Effector memory CD4-positive, alpha-beta T cell (primary cell): ENCODE measurements at regions not wholly inside any gene's neighbourhood (a gene's known extent, or its start where the extent isn't known, plus 50 kb on each side); places are given as distances from the start of the nearest gene placed in this dataset.

ENCODE experiments used
- DNase-seq, 3 donors: peaks; one replicate each; pipeline ENCODE4 v3.0.0-alpha.2; 2020
- H3K27ac ChIP-seq: 2 replicates; pipeline ENCODE4 v1.7.0; 2013; ENCODE audit warnings: mild to moderate bottlenecking, low read length, moderate library complexity; ENCODE audit not compliant: insufficient read depth, poor library complexity, severe bottlenecking
- H3K27me3 ChIP-seq: replicated peaks from 2 replicates; pipeline ENCODE4 v1.7.0; 2013; ENCODE audit warnings: mild to moderate bottlenecking, low read length; ENCODE audit not compliant: insufficient read depth, control insufficient read depth, poor library complexity, severe bottlenecking
- H3K36me3 ChIP-seq: 2 replicates; pipeline ENCODE4 v1.7.0; 2013; ENCODE audit warnings: mild to moderate bottlenecking, low read length, moderate library complexity; ENCODE audit not compliant: control insufficient read depth, insufficient read depth
- H3K4me1 ChIP-seq: 2 replicates; pipeline ENCODE4 v1.7.0; 2013; ENCODE audit warnings: low read length, mild to moderate bottlenecking; ENCODE audit not compliant: control insufficient read depth, insufficient read depth, poor library complexity, severe bottlenecking
- H3K4me3 ChIP-seq: 2 replicates; pipeline ENCODE4 v1.7.0; 2013; ENCODE audit warnings: low read length, low read depth, mild to moderate bottlenecking; ENCODE audit not compliant: insufficient read depth, poor library complexity, severe bottlenecking
- H3K9me3 ChIP-seq: 2 replicates; pipeline ENCODE4 v1.7.0; 2013; ENCODE audit warnings: mild to moderate bottlenecking, low read length, moderate library complexity; ENCODE audit not compliant: control insufficient read depth

DNA sequence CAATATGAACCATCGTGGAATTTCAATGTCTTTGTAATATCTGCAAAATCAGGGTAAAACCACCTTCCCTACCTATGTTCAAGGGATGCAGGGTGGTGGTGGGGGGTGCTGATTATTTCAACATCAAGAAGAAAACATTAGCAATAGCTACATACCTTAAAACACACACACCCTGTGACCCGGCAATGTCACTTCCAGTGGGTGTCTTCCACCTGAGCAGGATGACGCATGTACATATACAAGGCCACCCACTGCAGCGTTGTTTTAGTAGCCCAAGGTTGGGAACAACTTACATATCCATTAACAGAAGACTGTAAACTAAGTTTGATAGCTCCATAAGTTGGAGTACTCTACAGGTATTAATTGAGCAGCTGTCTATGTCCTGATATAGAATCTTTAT is 62.6 kb upstream of the SIRPG start:
- no peak for DNase-seq
- no peaks in the 10 kb centered on the region for H3K9me3 ChIP-seq
- H3K27ac ChIP-seq = no peak overlapping the region
- no peak overlapping the region for H3K4me3 ChIP-seq
- no peaks in the 10 kb centered on the region for H3K27me3 ChIP-seq
- no peaks in the 10 kb centered on the region for H3K36me3 ChIP-seq
- no peaks in the 10 kb centered on the region for H3K4me1 ChIP-seq

DNA sequence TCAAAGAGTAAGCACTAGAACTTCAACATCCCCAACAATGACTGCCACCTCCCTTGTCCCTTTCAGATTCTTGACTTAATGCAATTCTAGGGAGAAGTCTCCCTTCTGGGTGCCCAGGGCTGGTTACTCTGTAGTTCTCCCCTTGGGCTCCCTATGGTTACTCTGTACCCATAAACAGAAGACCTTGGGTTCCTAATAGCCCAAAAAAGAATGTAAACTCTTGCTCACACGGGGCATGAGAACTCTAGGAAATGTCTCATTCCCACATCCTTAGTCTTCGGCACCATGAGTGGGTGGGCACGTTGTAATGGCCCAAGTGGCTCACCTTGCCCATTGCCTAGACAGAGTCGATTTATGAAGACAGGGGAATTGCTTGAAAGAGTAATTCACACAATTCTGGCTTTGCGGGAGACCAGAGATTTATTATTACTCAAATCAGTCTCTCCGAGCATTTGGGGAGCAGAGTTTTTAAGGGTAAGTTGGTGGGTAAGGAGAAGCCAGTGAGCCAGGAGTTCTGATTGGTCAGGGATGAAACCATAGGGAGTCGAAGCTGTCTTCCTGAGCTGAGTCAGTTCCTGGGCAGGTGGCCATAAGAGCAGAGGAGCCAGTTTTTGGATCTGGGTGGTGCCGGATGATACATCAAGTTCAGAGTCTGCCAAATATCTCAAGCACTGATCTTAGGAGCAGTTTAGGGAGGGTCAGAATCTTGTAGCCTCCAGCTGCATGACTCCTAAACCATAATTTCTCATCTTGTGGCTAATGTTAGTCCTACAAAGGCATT is 61.2 kb upstream of the SIRPG start:
- H3K36me3 ChIP-seq = no peaks in the 10 kb centered on the region
- no peaks in the 10 kb centered on the region for H3K27me3 ChIP-seq
- no peaks in the 10 kb centered on the region for H3K4me1 ChIP-seq
- H3K4me3 ChIP-seq = no peak overlapping the region
- no peak overlapping the region for H3K27ac ChIP-seq
- H3K9me3 ChIP-seq = no peaks in the 10 kb centered on the region
- no peak for DNase-seq

DNA sequence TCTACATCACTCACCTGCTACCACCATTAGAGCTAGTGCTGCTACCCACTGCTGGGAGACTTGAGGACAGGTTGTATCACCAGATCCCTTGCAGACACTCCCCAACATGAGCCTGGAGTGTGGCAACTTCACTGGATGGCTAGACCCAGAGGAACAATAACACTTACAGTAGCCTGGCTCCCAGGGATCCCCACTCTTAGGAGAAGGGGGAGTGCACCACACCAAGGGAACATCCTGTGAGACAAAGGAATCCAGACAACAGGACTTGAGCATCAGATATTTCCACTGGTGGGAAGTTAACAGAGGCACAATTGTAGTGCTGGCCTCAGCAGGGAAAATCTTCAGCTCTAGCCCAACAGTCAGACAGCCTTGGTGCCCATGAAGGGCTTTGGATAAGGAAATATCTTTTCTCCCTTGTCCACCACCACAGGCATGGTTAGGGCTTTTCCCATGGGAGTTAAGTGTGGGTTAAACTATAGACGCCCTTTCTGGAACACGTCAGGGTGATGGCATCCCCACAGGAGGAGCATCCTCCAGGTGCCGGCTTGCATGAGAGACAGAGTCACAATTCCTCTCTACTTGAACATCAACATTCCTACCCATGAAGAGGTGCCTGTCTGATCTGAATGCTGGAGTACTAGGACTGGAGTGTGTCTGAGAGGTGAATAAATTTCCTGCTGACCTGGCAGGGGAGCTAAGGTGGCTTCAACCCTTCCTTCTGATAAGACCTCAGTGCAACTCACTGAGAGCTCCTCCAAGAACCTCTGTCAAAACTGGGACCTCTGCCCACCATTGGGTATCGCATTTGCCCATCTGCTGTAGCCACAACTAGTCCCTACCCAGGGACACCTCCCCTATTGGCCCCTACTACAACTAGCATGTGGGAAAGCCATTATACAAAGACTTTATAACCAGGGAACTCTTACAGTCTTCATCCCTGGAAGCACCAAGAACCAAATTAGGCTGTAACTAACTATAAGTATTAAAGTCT is 55.4 kb upstream of the SIRPG start:
- DNase-seq = no peak
- Histone ChIP-seq H3K27ac (no peak overlapping the region), H3K27me3 (no peaks in the 10 kb centered on the region)

DNA sequence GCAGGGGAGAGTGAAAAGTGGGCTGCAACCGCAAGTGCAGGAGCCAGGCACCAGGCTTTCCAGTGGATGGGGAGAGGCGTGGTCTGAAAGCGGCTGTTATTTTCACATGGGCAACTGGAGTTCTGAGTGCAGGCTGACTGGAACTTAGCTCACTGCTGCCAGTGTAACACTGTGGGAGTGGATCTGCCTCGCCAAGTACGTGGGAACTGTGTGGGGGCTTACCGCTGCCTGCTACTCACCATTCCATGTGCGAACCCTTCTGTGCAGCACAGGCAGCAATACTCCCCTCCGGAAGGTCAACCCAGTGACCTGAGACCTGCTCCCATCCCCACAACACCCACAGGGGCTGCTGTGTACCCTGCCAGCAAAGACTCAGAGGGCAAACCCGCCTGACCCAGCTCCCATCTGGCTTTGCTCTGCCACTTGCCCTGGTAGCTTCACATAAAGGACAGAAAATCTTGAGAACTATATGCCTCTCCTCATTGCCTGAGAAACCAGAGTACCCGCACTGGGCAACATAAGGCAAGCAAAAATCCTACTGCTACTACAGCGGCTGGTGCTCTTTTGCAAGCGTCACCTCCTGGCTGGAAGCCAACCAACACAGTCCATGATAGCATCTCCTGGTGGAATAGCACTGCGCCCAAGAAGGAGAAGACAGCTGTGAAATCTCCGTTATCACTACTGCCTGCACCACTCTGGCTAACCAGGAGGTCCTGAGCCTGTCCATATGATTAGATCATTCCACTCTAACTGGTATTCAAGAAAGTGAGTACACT is 54.4 kb upstream of the SIRPG start:
- no peak overlapping the region for H3K27ac ChIP-seq
- H3K9me3 ChIP-seq = no peaks in the 10 kb centered on the region
- DNase-seq = no peak
- no peak overlapping the region for H3K4me3 ChIP-seq
- no peaks in the 10 kb centered on the region for H3K36me3 ChIP-seq
- no peaks in the 10 kb centered on the region for H3K27me3 ChIP-seq
- no peaks in the 10 kb centered on the region for H3K4me1 ChIP-seq

More for the DNA sequence above, 55.4 kb upstream of the SIRPG start:
- Histone ChIP-seq H3K9me3 (no peaks in the 10 kb centered on the region), H3K4me3 (no peak overlapping the region), H3K36me3 (no peaks in the 10 kb centered on the region), H3K4me1 (no peaks in the 10 kb centered on the region)

DNA sequence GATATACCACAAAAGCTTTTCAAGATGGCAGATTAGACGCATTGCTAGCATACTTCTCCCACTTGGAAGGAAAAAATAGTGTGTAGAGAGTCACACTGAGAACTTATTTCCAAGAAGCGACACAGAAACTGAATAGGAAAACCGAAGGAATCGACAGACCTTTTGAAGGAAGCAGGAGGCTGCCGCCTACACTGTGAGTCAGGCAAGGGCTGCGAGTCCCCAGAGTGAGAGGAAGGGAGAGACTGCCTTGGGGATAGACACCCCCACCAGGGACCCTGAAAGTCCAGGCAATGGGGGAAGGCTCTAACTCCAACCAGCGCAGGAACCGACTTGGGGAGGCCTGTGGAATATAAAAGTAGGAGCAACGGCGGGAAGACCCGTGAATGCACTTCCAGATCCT is 53.7 kb upstream of the SIRPG start:
- Histone ChIP-seq H3K27me3 (no peaks in the 10 kb centered on the region), H3K27ac (no peak overlapping the region), H3K36me3 (no peaks in the 10 kb centered on the region), H3K4me1 (no peaks in the 10 kb centered on the region), H3K9me3 (no peaks in the 10 kb centered on the region), H3K4me3 (no peak overlapping the region)
- no peak for DNase-seq

DNA sequence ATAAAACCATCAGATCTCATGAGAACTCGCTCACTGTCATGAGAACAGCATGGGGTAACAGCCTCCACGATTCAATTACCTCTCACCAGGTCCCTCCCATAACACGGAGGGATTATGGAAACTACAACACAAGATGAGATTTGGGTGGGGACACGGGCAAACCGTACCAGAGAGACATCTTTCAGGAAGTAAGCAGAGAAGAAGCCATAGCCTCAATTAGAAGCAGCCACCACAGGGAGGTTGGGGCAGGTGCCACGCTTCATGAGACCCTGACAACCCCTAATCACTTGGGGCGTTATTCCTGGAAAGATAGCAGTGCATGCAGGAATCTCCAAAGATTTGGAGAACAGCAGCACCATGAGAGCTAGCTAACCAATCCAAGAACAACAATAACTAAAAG is 52.9 kb upstream of the SIRPG start:
- Histone ChIP-seq H3K27ac (no peak overlapping the region), H3K9me3 (no peaks in the 10 kb centered on the region), H3K36me3 (no peaks in the 10 kb centered on the region), H3K27me3 (no peaks in the 10 kb centered on the region), H3K4me1 (no peaks in the 10 kb centered on the region), H3K4me3 (no peak overlapping the region)
- no peak for DNase-seq

DNA sequence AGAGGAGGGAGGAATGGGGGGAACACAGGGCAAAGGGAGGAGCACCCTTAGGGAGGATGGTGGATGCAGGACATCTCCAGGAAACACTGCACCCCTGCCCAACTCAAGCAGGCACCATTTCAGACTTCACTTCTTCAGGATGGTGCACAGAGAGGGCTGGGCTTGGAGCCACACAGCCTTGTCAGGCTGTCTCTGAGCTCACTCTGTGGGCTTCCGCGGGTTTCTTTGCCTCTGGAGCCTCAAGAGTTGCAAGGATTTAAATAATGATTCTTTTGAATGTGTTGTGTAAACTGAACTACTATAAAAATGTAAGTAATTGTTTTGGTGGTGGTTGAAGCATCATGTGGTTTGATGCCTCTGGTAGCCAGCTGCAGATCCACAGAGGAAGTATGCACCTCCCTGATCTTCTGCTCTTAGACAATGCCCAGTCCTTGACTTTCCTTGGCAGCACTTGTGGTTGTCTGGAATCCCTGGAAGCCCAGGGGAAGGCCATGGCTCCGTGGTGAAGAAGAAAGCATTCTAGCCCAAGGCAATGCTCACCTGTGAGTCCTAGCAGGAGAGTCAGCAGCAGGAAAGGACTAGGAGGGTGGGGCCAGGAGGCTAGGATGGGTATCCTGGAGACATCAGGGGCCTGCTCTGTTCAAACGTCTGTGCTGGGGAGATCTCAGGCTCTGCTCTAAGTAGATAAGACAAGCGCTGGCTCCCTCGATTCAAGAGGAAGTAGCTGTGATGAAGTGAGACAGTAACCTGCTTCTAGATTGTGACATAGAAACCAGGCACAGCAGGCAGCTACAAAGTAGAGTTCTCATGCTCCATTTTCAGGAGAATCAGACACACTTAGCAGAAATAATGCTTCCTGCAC is 50.2 kb upstream of the SIRPG start:
- H3K9me3 ChIP-seq = no peaks in the 10 kb centered on the region
- H3K4me1 ChIP-seq = no peaks in the 10 kb centered on the region
- no peaks in the 10 kb centered on the region for H3K36me3 ChIP-seq
- no peak for DNase-seq
- no peak overlapping the region for H3K4me3 ChIP-seq
- H3K27me3 ChIP-seq = no peaks in the 10 kb centered on the region
- H3K27ac ChIP-seq = no peak overlapping the region
